Pancreas (tissue), 10 donors: ENCODE measurements at regions not wholly inside any gene's neighbourhood (a gene's known extent, or its start where the extent isn't known, plus 50 kb on each side); places are given as distances from the start of the nearest gene placed in this dataset.

ENCODE experiments used
- ATAC-seq, 4 donors: fragments of 200-7000 bp; cut with Tn5 transposase; one replicate each; pipeline versions ENCODE4 v1.8.0 to v1.9.1; 2020; ENCODE audit warnings: mild to moderate bottlenecking in 4 of 4, moderate library complexity in 4 of 4
- DNase-seq, 6 donors: peaks; one replicate each; pipeline ENCODE4 v3.0.0-alpha.2; 2020
- FAIRE-seq: peaks from 2 replicates; lab custom pipeline; 2012; peaks lifted over from hg19 to GRCh38; lab: Jason Lieb, UNC
- H3K27ac ChIP-seq, 4 donors: fragments of 200-600 bp; sonication (generic); 1 replicate in 3 of 4; 2 replicates in 1 of 4; pipeline versions ENCODE4 v1.5.0 to v1.8.0; 2020
- H3K27me3 ChIP-seq, 4 donors: fragments of 200-600 bp; one replicate each; pipeline ENCODE4 v1.8.0; 2021
- H3K36me3 ChIP-seq, 3 donors: fragments of 200-600 bp; sonication (generic) in 1 of 3; one replicate each; pipeline versions ENCODE4 v1.5.0 to v1.8.0; 2020 to 2021
- H3K4me1 ChIP-seq, 3 donors: fragments of 200-600 bp; one replicate each; pipeline ENCODE4 v1.8.0; 2021
- H3K4me3 ChIP-seq, 4 donors: fragments of 200-600 bp; sonication (generic) in 2 of 4; one replicate each; pipeline versions ENCODE4 v1.5.0 to v1.8.0; 2020 to 2021
- H3K9me3 ChIP-seq, 4 donors: fragments of 200-600 bp; one replicate each; pipeline ENCODE4 v1.8.0; 2021
- CTCF ChIP-seq, 4 donors: fragments of 200-600 bp; sonication (generic) in 3 of 4; IDR thresholded peaks; one replicate each; pipeline versions ENCODE4 v1.5.0 to v1.8.0; 2021; ENCODE audit warnings: antibody characterized with exemption in 4 of 4
- WGBS, 2 donors: extraction: QIAGEN DNeasy Blood & Tissue Kit; methylation state at CpG; one replicate each; pipeline ENCODE4 v1.1.7; 2013; 5-methylcytosine and 5-hydroxymethylcytosine counted together
- intact Hi-C, 3 donors: fragments of 100-400 bp; cut with DNase I; formaldehyde crosslinking; loops; one replicate each; pipeline versions ENCODE4 v1.11.1 to v1.14.2; 2022
- donor health status: healthy with polysubstance abuse.
- donor health status: DM: no; HTN: no; CAD: no; lungs with moderate emphysema.
- donor health status: DM: no; HTN: no; CAD: no.
- donor health status: control.
- donor health status: control.
- donor health status: Bipolar disorder and iron deficiency.
- donor health status: DM: yes; HTN: yes; CAD: no.
- donor health status: DM: no; HTN: no; CAD: no.
- donor health status: DM: no; HTN: no; CAD: no.
- donor health status: DM: yes; HTN: yes; CAD: no.

GRCh38 chr1:102588536-102588935 lies 519.8 kb downstream of the COL11A1 start:
- intact Hi-C loops = no loop called here
- Histone ChIP-seq H3K4me1 (no peaks in the 10 kb centered on the region), H3K27me3 (no peaks in the 10 kb centered on the region), H3K27ac (no peak overlapping the region), H3K4me3 (no peak overlapping the region), H3K36me3 (no peaks in the 10 kb centered on the region), H3K9me3 (no peaks in the 10 kb centered on the region)
- ATAC-seq = no peak
- no peak for DNase-seq
- no peak for TF ChIP-seq CTCF (IDR thresholded peaks at IDR 0.05)
- whole genome bisulfite sequencing, 2 donors = 49 to 56% methylated on average over 2 of the region's 2 CpGs
- FAIRE-seq = no peak

GRCh38 chr1:102586022-102586421 lies 522.3 kb downstream of the COL11A1 start:
- no peaks in the 10 kb centered on the region for H3K9me3 ChIP-seq
- no peaks in the 10 kb centered on the region for H3K4me1 ChIP-seq
- TF ChIP-seq CTCF (IDR thresholded peaks at IDR 0.05) = no peak
- intact Hi-C loops = no loop called here
- no peak overlapping the region for H3K4me3 ChIP-seq
- no peaks in the 10 kb centered on the region for H3K27me3 ChIP-seq
- H3K36me3 ChIP-seq = no peaks in the 10 kb centered on the region
- H3K27ac ChIP-seq = no peak overlapping the region
- no peak for FAIRE-seq
- DNase-seq = no peak
- ATAC-seq = no peak

GRCh38 chr1:102580806-102581205 lies 527.5 kb downstream of the COL11A1 start:
- no peak for ATAC-seq
- H3K27me3 ChIP-seq = no peaks in the 10 kb centered on the region
- 62 to 74% methylated on average over 4 of the region's 4 CpGs for WGBS, 2 donors

GRCh38 chr1:102578804-102579203 lies 529.5 kb downstream of the COL11A1 start:
- no peak for ATAC-seq
- intact Hi-C loops = no loop called here
- Histone ChIP-seq H3K4me1 (no peaks in the 10 kb centered on the region), H3K4me3 (no peak overlapping the region), H3K27me3 (no peaks in the 10 kb centered on the region), H3K36me3 (no peaks in the 10 kb centered on the region), H3K9me3 (no peaks in the 10 kb centered on the region), H3K27ac (no peak overlapping the region)
- FAIRE-seq = no peak
- no peak for TF ChIP-seq CTCF (IDR thresholded peaks at IDR 0.05)
- WGBS, 2 donors = 23 to 31% methylated on average over 2 of the region's 2 CpGs
- no peak for DNase-seq

More at GRCh38 chr1:102580806-102581205, 527.5 kb downstream of the COL11A1 start:
- H3K4me1 ChIP-seq = no peaks in the 10 kb centered on the region
- no peak overlapping the region for H3K4me3 ChIP-seq
- no peak for TF ChIP-seq CTCF (IDR thresholded peaks at IDR 0.05)
- intact Hi-C loops = no loop called here
- FAIRE-seq = no peak
- no peak for DNase-seq
- H3K27ac ChIP-seq = no peak overlapping the region
- no peaks in the 10 kb centered on the region for H3K9me3 ChIP-seq
- H3K36me3 ChIP-seq = no peaks in the 10 kb centered on the region

GRCh38 chr1:102572637-102573036 lies 535.7 kb downstream of the COL11A1 start:
- Histone ChIP-seq H3K4me3 (no peak overlapping the region), H3K4me1 (no peaks in the 10 kb centered on the region), H3K27me3 (no peaks in the 10 kb centered on the region), H3K27ac (no peak overlapping the region), H3K9me3 (no peaks in the 10 kb centered on the region), H3K36me3 (no peaks in the 10 kb centered on the region)
- ATAC-seq (no peak), FAIRE-seq (no peak), DNase-seq (no peak)
- intact Hi-C loops = no loop called here
- TF ChIP-seq CTCF (IDR thresholded peaks at IDR 0.05) = no peak
- 41 to 46% methylated on average over 1 of the region's 1 CpG for WGBS, 2 donors
